BLaER1 treated with 17β-estradiol and CSF1 and Interleukin-3, amounts not matched to agents 10 nM and 100 nM (cell line): ENCODE measurements at regions not wholly inside any gene's neighbourhood (a gene's known extent, or its start where the extent isn't known, plus 50 kb on each side); places are given as distances from the start of the nearest gene placed in this dataset.

ENCODE experiments used
- H3K27ac ChIP-seq, 11 experiments: shearing (Covaris generic); formaldehyde crosslinking; 2 replicates each; pipeline ENCODE4 v1.8.1; 2022
- H3K27me3 ChIP-seq, 11 experiments: shearing (Covaris generic); formaldehyde crosslinking; 2 replicates each; pipeline ENCODE4 v1.8.1; 2022
- H3K36me3 ChIP-seq, 11 experiments: shearing (Covaris generic); formaldehyde crosslinking; 2 replicates each; pipeline ENCODE4 v1.8.1; 2022
- H3K4me1 ChIP-seq, 10 experiments: shearing (Covaris generic); formaldehyde crosslinking; 2 replicates each; pipeline ENCODE4 v1.8.1; 2022
- H3K4me2 ChIP-seq, 11 experiments: shearing (Covaris generic); formaldehyde crosslinking; 2 replicates each; pipeline ENCODE4 v1.8.1; 2022
- H3K4me3 ChIP-seq, 10 experiments: shearing (Covaris generic); formaldehyde crosslinking; 2 replicates each; pipeline ENCODE4 v1.8.1; 2022
- H3K9ac ChIP-seq, 11 experiments: shearing (Covaris generic); formaldehyde crosslinking; 2 replicates each; pipeline ENCODE4 v1.8.1; 2022
- H3K9me3 ChIP-seq, 11 experiments: shearing (Covaris generic); formaldehyde crosslinking; replicated peaks in 1 of 11; 2 replicates each; pipeline ENCODE4 v1.8.1; 2022
- H4K20me1 ChIP-seq, 11 experiments: shearing (Covaris generic); formaldehyde crosslinking; 2 replicates each; pipeline ENCODE4 v1.8.1; 2022
- Cebpa-rat ChIP-seq, 11 experiments: shearing (Covaris generic); IDR thresholded peaks; 2 replicates each; pipeline ENCODE4 v1.8.1; 2022

DNA sequence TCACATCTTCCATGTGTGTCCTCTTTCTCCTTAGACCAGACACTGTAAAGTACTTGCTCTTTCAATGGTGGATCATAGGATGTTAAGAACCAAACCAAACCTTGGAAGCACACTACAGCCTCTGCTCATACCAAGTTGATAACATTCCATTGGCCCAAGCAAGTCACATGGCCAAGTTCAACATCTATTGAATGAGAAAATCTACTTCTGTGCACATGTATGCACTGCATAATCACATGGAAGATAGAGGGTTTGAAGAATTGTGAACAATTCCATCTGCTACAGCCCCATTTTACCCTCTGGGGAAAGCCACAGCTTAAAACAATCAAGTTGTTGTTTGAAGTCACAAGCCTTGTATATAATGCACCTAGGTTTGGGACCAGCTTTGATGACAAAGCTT is 68.2 kb downstream of the MFAP3 start:
- Histone ChIP-seq H3K27ac (no peak overlapping the region), H3K27me3 (no peaks in the 10 kb centered on the region), H3K4me2 (no peak overlapping the region), H3K9me3 (no peaks in the 10 kb centered on the region), H3K36me3 (no peaks in the 10 kb centered on the region), H3K4me1 (no peaks in the 10 kb centered on the region; a peak in 1 of 20 replicates), H3K9ac (no peak overlapping the region), H3K4me3 (no peak overlapping the region), H4K20me1 (no peaks in the 10 kb centered on the region)
- TF ChIP-seq Cebpa-rat (IDR thresholded peaks at IDR 0.05) = no peak

DNA sequence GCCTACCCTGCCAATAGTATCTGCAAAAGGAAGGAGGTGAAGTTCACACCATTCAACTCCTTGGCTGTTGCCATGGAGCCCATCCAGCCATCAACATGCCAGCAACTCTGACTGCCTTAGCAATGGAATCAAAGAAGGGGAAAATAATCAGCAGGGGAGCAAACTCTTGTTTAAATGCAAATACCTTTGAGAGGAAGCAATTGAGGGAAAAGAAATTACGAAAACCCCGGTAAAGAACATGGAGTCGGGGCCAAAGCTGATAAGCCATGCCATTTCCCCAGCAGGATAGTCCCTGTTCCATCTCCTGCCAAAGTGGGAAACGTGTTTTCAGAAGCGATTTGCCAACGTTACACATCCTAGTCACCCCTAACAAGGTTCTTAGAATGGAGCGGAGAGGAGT is 69.0 kb downstream of the MFAP3 start:
- no peak overlapping the region for H3K9ac ChIP-seq
- H3K4me2 ChIP-seq = no peak overlapping the region
- no peak overlapping the region for H3K4me3 ChIP-seq
- H3K9me3 ChIP-seq = no peaks in the 10 kb centered on the region
- no peak for TF ChIP-seq Cebpa-rat (IDR thresholded peaks at IDR 0.05)
- no peak overlapping the region for H3K27ac ChIP-seq
- H3K4me1 ChIP-seq = no peaks in the 10 kb centered on the region
- no peaks in the 10 kb centered on the region for H3K36me3 ChIP-seq
- no peaks in the 10 kb centered on the region for H3K27me3 ChIP-seq
- no peaks in the 10 kb centered on the region for H4K20me1 ChIP-seq

DNA sequence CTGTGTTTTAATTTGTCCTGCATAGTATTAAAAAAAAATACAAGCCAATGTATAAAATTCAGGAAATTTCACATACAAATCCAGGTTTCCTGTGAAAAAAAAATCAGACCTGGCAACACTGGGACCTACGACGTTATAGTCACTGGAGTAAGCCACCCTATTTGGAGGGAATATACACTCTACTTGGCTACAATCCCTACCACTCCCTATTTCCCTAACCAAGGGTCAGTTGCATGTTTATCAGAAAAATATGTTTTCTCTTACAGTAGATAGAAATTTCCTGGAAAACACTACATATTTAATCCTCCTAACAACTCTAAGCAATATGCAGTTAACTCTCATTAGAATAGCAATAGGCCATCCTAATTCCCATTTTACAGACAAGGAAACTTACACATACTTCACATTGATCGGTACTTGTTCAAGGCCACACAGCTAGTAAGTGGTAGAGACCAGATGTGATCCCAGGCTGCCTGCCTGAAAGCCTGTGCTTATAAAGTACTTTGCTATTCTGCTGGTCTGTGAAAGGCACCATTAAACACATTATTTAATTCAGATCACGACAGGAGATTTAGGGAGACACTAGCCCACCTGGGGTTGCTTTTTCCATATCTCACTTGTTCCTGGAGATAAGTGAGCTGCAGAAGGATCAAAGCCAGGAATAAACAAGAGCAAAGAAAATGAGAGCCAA is 70.8 kb downstream of the MFAP3 start:
- no peaks in the 10 kb centered on the region for H3K27me3 ChIP-seq
- H3K9ac ChIP-seq = no peak overlapping the region
- H3K4me1 ChIP-seq = no peaks in the 10 kb centered on the region
- H3K4me2 ChIP-seq = no peak overlapping the region
- H3K4me3 ChIP-seq = no peak overlapping the region
- H3K27ac ChIP-seq = no peak overlapping the region
- no peaks in the 10 kb centered on the region for H3K36me3 ChIP-seq
- TF ChIP-seq Cebpa-rat (IDR thresholded peaks at IDR 0.05) = no peak
- no peaks in the 10 kb centered on the region for H3K9me3 ChIP-seq
- no peaks in the 10 kb centered on the region for H4K20me1 ChIP-seq

DNA sequence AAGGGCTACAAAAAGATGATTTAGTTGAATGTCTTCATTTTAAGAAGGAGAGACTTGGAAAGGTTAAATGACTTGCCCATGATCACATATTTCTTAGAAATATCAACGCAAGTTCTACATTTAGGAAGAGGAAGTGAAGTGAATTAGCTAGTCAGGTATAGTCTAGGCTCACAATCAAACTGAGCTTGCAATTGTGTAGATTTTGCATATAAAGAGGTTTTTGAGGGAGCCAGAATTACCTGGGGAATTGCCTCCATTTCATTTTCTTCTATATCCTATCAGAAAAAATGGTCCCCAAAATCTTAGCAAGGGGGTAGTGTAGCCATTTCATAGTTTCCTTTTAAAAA is 71.3 kb downstream of the MFAP3 start:
- H3K9ac ChIP-seq = no peak overlapping the region
- no peaks in the 10 kb centered on the region for H3K4me1 ChIP-seq
- H3K4me3 ChIP-seq = no peak overlapping the region
- no peaks in the 10 kb centered on the region for H3K27me3 ChIP-seq
- H3K27ac ChIP-seq = no peak overlapping the region
- H3K36me3 ChIP-seq = no peaks in the 10 kb centered on the region
- H3K4me2 ChIP-seq = no peak overlapping the region
- no peak for TF ChIP-seq Cebpa-rat (IDR thresholded peaks at IDR 0.05)
- H4K20me1 ChIP-seq = no peaks in the 10 kb centered on the region
- no peaks in the 10 kb centered on the region for H3K9me3 ChIP-seq

DNA sequence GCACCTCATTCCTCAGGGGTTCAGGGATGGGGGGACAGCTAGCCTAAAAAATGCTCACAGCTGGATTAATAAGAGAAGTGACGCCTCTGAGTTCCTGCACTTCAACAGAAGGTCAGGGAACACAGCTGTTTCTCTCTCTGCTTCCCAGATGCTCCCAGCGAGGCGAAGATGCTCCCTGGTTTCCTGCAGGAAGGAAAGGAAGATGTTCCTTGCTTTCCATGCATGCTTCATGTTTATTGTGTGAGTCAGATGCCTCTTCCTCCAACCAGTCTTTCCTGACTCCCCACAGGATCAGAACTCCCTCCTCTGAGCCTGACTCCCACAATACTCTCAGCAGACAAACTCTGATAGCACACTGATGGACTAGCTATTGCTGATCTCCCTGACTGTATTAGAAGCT is 71.9 kb downstream of the MFAP3 start:
- H3K4me2 ChIP-seq = no peak overlapping the region
- H3K9me3 ChIP-seq = no peaks in the 10 kb centered on the region
- H3K36me3 ChIP-seq = no peaks in the 10 kb centered on the region
- H3K27me3 ChIP-seq = no peaks in the 10 kb centered on the region
- no peaks in the 10 kb centered on the region for H4K20me1 ChIP-seq
- no peak overlapping the region for H3K4me3 ChIP-seq
- H3K27ac ChIP-seq = no peak overlapping the region
- no peak for TF ChIP-seq Cebpa-rat (IDR thresholded peaks at IDR 0.05)
- H3K9ac ChIP-seq = no peak overlapping the region
- no peaks in the 10 kb centered on the region for H3K4me1 ChIP-seq

DNA sequence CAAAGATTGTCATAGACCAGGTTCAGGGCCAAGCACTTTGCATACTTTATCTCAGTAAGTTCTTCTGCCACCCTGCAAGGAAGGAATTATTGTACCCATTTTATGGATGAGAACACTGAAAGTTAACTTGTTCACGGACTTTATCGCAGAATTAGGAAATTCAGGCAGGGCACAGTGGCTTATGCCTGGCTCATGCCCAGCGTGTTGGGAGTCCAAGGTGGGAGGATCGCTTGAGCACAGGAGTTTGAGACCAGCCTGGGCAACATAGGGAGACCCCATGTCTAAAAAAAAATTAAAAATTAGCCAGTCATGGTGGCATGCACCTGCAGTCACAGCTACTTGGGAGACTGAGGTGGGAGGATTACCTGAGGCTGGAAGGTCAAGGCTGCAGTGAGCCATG is 72.4 kb downstream of the MFAP3 start:
- no peak overlapping the region for H3K27ac ChIP-seq
- no peak overlapping the region for H3K4me3 ChIP-seq
- no peak for TF ChIP-seq Cebpa-rat (IDR thresholded peaks at IDR 0.05)
- H3K27me3 ChIP-seq = no peaks in the 10 kb centered on the region
- no peak overlapping the region for H3K9ac ChIP-seq
- no peaks in the 10 kb centered on the region for H3K9me3 ChIP-seq
- no peak overlapping the region for H3K4me2 ChIP-seq
- H3K36me3 ChIP-seq = no peaks in the 10 kb centered on the region
- no peaks in the 10 kb centered on the region for H4K20me1 ChIP-seq
- no peaks in the 10 kb centered on the region for H3K4me1 ChIP-seq

DNA sequence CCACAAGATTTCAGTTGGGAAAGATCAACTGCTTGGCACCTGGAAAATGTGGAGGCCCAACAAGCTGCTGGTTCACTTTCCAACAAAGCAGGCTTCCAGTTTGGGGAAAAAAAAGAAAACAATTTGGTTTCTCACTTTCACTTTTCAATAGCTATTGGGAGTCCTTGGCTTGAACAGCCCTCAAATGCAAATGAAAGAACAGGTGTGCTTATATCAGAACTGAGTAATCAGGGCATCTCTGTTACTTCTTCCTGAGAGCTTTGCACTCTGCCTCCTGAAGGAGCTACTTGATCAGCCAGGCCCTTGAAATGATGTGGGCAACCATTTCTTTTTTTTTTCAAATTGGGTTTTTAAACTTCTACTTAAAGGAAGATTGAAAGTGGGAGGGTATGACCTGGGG is 73.5 kb downstream of the MFAP3 start:
- no peaks in the 10 kb centered on the region for H4K20me1 ChIP-seq
- H3K9me3 ChIP-seq = no peaks in the 10 kb centered on the region
- no peak overlapping the region for H3K4me2 ChIP-seq
- peaks cover 0 to 4% (median 0%) of the 10 kb centered on the region in 10 experiments; a peak in 3 of 20 replicates for H3K4me1 ChIP-seq
- H3K27ac ChIP-seq = no peak overlapping the region
- TF ChIP-seq Cebpa-rat (IDR thresholded peaks at IDR 0.05) = no peak
- no peaks in the 10 kb centered on the region for H3K27me3 ChIP-seq
- H3K4me3 ChIP-seq = no peak overlapping the region
- no peak overlapping the region for H3K9ac ChIP-seq
- no peaks in the 10 kb centered on the region for H3K36me3 ChIP-seq

DNA sequence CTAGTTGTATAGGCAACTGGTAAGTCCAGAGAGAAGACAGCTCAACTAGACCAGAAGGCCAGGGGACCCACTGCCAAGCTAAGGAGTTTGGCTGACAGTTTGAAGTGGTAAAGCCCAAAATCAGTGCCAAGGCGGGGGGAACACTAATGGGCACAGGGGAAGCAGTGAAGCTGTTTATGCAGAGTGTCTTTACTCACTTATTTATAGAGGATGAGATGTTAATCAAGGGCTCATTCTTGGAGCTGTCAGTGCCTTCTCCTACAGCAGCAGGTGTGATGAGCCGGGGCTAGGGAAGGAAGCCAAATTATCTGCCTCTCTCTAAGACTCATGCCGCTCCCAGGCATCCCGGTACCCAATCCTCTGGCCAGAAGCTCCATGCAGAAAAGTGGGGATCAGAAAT is 75.2 kb upstream of the GALNT10 start:
- no peak overlapping the region for H3K4me2 ChIP-seq
- no peak overlapping the region for H3K27ac ChIP-seq
- H3K9me3 ChIP-seq = no peaks in the 10 kb centered on the region
- no peak overlapping the region for H3K9ac ChIP-seq
- no peak for TF ChIP-seq Cebpa-rat (IDR thresholded peaks at IDR 0.05)
- H3K27me3 ChIP-seq = no peaks in the 10 kb centered on the region
- peaks cover 0 to 16% (median 6%) of the 10 kb centered on the region in 10 experiments; a peak in 7 of 20 replicates for H3K4me1 ChIP-seq
- no peaks in the 10 kb centered on the region for H4K20me1 ChIP-seq
- H3K4me3 ChIP-seq = no peak overlapping the region
- H3K36me3 ChIP-seq = no peaks in the 10 kb centered on the region

DNA sequence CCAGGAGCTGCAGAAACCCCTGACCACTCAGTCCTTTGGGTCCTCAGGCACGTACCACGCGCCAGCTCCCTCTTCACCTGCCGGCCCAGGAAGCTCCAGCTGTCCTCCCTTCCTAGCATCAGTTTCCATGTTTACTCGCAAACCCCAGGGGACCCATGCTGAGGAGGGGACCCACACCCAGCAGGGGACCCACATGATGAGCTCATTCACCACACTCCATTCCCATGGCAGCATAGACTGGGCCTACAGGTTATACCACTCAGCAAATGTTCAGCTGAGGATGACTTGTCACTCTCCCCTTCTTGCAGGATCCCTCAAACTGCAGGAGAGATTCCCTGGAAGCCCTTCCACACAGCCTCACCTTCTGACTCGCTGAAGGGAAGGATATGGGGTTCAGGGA is 73.5 kb upstream of the GALNT10 start:
- no peak overlapping the region for H3K9ac ChIP-seq
- peaks cover 0 to 16% (median 6%) of the 10 kb centered on the region in 10 experiments; a peak in 7 of 20 replicates for H3K4me1 ChIP-seq
- H3K4me2 ChIP-seq = 0 out of 22 replicates have a peak overlapping the region, but pooled peaks of 2 of the 11 experiments have one; percentile 13 to 19
- no peaks in the 10 kb centered on the region for H4K20me1 ChIP-seq
- H3K27me3 ChIP-seq = no peaks in the 10 kb centered on the region
- H3K27ac ChIP-seq = no peak overlapping the region
- no peak for TF ChIP-seq Cebpa-rat (IDR thresholded peaks at IDR 0.05)
- no peak overlapping the region for H3K4me3 ChIP-seq
- peaks cover 0 to 5% (median 3%) of the 10 kb centered on the region in 11 experiments; a peak in 5 of 22 replicates for H3K9me3 ChIP-seq
- H3K36me3 ChIP-seq = peaks cover 0 to 4% (median 0%) of the 10 kb centered on the region in 11 experiments; a peak in 1 of 22 replicates

DNA sequence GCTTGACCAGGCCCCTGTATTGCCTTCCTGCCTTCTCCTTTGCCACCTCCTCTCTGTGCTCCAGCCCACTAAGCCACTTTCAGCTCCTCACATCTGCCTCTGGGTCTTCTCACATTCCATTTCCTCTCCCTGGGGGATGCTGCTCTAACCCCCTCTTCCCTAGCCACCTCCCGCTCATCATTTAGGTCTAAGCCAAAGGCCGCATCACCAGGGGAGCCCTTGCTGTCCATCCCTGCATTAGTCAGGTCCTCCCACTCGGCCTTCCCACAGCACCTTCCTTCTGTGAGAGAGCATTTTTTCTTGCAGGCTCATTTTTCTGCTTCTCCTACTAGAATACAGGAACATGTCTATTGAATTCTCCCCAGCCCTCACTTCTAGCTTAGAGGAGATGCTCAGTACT is 72.6 kb upstream of the GALNT10 start:
- Histone ChIP-seq H3K27me3 (no peaks in the 10 kb centered on the region), H3K4me2 (peak overlapping the region in 3 of 11 experiments; percentile 1 to 19 (median 13); a peak in 5 of 22 replicates), H3K9ac (no peak overlapping the region), H3K4me3 (no peak overlapping the region), H4K20me1 (no peaks in the 10 kb centered on the region), H3K27ac (no peak overlapping the region), H3K4me1 (peaks cover 0 to 16% (median 6%) of the 10 kb centered on the region in 10 experiments; a peak in 7 of 20 replicates), H3K36me3 (peaks cover 0 to 9% (median 0%) of the 10 kb centered on the region in 11 experiments; a peak in 1 of 22 replicates), H3K9me3 (peaks cover 0 to 12% (median 8%) of the 10 kb centered on the region in 11 experiments; a peak in 5 of 22 replicates)
- TF ChIP-seq Cebpa-rat (IDR thresholded peaks at IDR 0.05) = no peak
